Immature natural killer cell (primary cell): ENCODE measurements at regions not wholly inside any gene's neighbourhood (a gene's known extent, or its start where the extent isn't known, plus 50 kb on each side); places are given as distances from the start of the nearest gene placed in this dataset.

ENCODE experiments used
- DNase-seq, 3 donors: peaks; one replicate each; pipeline ENCODE4 v3.0.0; 2022; ENCODE audit warnings: mixed read lengths in 1 of 3
- H3K27ac Mint-ChIP-seq, 6 donors: one replicate each; pipeline ENCODE4 v1.8.0; 2020; ENCODE audit warnings: mixed read lengths in 6 of 6, mild to moderate bottlenecking in 5 of 6, inconsistent platforms in 4 of 6, moderate library complexity in 3 of 6
- H3K27me3 Mint-ChIP-seq, 3 donors: one replicate each; pipeline ENCODE4 v1.8.0; 2020 to 2021; ENCODE audit warnings: low read depth in 3 of 3, mild to moderate bottlenecking in 3 of 3, mixed read lengths in 3 of 3, moderate library complexity in 3 of 3, inconsistent platforms in 1 of 3
- H3K36me3 Mint-ChIP-seq, 3 donors: one replicate each; pipeline ENCODE4 v1.8.0; 2020; ENCODE audit warnings: mixed read lengths in 3 of 3, inconsistent platforms in 2 of 3, mild to moderate bottlenecking in 2 of 3
- H3K4me1 Mint-ChIP-seq, 2 donors: one replicate each; pipeline ENCODE4 v1.8.0; 2020; ENCODE audit warnings: inconsistent platforms in 2 of 2, mild to moderate bottlenecking in 2 of 2, mixed read lengths in 2 of 2, moderate library complexity in 1 of 2
- H3K4me3 Mint-ChIP-seq, 5 donors: one replicate each; pipeline ENCODE4 v1.8.0; 2020; ENCODE audit warnings: mild to moderate bottlenecking in 5 of 5, mixed read lengths in 5 of 5, inconsistent platforms in 3 of 5, moderate library complexity in 3 of 5
- H3K9me3 Mint-ChIP-seq, 6 donors: one replicate each; pipeline ENCODE4 v1.8.0; 2020; ENCODE audit warnings: mild to moderate bottlenecking in 6 of 6, mixed read lengths in 6 of 6, inconsistent platforms in 4 of 6, moderate library complexity in 3 of 6

DNA sequence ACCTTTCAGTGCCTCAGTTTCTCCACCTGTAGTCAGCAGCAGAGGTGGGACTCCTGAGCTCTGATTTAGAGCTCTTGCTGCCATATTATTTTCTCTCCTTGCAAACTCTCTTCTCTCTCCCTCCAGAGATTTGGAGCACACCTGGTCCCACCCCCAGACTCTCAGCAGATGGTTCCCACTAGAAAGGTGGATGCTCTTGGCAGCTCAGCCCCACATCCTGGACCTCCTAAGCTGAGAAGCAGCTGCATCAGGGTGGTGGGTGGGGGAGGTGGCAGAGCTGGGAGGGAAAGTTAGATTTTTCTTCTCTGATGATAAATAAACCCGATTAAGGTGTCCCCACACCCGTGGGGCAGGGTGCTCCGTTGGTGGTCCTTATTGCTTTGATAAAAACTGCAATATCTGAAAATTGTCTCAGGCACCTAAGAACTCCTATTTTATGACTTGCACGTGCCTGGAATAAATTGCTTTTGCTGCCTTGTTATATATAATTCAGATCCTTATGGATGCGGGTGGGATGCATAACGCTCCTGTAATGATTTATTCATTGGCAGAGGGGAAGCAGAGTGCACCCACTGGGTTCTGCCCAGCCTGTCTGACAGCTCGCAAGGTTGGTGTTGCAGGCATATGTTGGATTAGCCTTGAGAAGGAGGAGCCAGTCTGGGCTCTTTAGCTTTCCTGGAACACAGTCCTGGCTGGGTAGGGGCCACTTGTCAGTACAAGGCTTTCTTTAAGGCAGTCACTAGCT is 214.2 kb downstream of the SUDS3 start:
- peaks cover 0 to 2% (median 0%) of the 10 kb centered on the region in 6 donors for H3K9me3 Mint-ChIP-seq
- DNase-seq: no peak
- peaks cover 0 to 3% (median 0%) of the 10 kb centered on the region in 3 donors for H3K27me3 Mint-ChIP-seq
- H3K4me1 Mint-ChIP-seq: no peaks in the 10 kb centered on the region
- no peak overlapping the region for H3K4me3 Mint-ChIP-seq
- no peaks in the 10 kb centered on the region for H3K36me3 Mint-ChIP-seq
- H3K27ac Mint-ChIP-seq: no peak overlapping the region

DNA sequence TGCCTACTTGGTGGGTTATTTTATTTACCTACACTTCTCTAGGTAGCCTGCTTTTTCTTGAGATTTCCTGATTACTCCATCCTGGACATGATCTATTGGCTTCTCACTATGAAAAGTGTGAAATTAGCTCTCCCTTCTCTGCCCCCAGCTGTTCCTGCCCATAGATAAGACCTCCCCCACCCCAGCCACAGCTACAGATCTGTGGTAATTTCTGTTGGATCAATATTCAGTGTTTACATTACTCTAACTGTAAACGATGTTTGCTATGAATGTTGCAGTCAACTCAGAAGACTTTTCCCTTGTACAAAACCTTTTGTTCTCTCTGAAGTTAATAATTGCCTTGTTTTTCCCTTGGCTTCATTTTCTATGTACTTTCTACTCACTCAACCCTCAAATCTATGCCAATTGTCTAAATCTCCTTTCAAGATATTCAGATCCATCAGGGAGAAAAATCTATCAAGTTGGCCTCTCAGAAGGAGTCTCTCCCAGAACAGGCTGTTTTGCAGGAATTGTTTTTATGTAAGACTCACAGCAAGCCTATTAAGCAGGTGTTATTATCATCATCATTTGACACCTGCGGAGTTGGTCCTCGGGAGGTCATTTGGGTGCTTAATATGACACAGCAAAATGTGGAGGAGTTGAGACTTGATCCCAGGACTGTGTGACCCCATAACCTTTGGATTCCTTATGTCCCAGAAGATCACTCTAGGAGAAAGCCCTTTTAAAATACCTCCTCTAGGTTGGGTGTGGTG is 227.4 kb downstream of the SUDS3 start:
- DNase-seq: no peak
- Mint-ChIP-seq H3K27me3 (peaks cover 0 to 7% (median 1%) of the 10 kb centered on the region in 3 donors), H3K36me3 (no peaks in the 10 kb centered on the region), H3K4me1 (no peaks in the 10 kb centered on the region), H3K4me3 (no peak overlapping the region), H3K27ac (no peak overlapping the region), H3K9me3 (peaks cover 0 to 3% (median 0%) of the 10 kb centered on the region in 6 donors)

DNA sequence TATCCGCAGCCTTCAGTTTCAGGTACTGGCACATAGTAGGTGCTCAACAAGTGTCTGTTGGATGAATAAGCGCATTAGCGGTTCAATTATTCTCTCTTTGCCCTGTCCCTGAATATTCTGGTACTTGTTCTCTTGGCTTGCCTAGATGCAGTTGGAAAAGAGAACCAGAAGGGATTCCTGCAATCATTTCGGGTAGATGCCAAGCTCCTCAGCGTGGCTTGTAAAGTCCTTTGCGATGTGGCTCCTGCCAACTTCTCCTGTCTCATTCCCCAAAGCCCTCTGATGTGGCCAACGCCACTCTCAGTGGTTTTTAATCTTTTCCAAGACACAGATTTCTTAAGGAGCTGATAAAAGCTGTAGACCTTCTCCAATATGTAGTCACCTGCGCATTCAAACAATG is 230.3 kb downstream of the SUDS3 start:
- Mint-ChIP-seq H3K9me3 (peaks cover 0 to 4% (median 0%) of the 10 kb centered on the region in 6 donors), H3K27me3 (peaks cover 0 to 4% (median 3%) of the 10 kb centered on the region in 3 donors), H3K27ac (no peak overlapping the region), H3K36me3 (no peaks in the 10 kb centered on the region), H3K4me3 (no peak overlapping the region), H3K4me1 (no peaks in the 10 kb centered on the region)
- DNase-seq: no peak

DNA sequence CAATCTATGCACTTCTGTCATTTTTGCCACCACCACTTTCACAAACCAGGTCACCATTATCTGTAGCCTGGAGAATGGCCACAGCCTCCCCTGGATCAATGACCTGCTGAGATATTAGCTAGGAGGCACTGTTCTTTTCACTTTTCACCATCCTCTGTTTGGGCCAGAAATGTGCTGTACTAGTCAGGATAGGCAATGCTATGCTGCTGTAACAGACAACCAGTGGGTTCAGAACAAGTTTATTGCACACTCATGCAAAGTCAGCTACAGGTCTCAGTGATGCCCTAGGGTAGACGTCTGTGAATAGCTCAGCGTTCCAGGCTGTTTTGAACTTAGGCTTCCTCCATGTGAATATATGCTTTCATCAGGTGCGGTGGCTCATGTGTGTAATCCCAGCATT is 231.5 kb downstream of the SUDS3 start:
- peaks cover 0 to 4% (median 3%) of the 10 kb centered on the region in 3 donors for H3K27me3 Mint-ChIP-seq
- DNase-seq: no peak
- H3K4me3 Mint-ChIP-seq: no peak overlapping the region
- peaks cover 0 to 4% (median 0%) of the 10 kb centered on the region in 6 donors for H3K9me3 Mint-ChIP-seq
- H3K36me3 Mint-ChIP-seq: no peaks in the 10 kb centered on the region
- no peaks in the 10 kb centered on the region for H3K4me1 Mint-ChIP-seq
- H3K27ac Mint-ChIP-seq: no peak overlapping the region

DNA sequence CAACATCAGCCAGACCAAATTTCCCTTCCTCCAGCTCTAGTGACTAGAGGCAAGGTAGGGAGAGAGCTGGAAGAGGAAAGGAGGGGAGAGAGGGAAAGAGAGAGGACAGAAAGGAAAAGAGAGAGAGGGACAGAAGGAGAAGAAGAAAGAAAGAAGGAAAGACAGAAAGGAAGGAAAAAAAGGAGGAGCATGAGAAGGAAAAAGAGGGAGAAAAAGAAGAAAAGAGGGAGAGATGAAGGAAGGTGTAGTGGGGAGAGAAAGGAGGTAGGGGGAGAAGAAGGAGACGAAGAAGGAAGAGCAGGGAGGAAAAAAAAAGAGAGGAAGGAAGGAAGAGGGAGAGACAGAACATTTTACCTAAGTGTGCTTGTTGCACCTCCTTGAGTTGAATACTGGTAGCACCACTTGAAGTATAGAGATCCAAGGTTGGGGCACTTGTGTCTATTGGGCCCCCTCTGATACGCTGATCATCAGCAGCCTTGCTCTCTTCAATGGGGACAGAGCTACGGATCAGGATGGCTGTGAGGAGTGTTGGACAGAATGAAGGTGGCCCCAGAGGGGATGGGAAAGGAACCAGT is 232.5 kb downstream of the SUDS3 start:
- peaks cover 0 to 4% (median 3%) of the 10 kb centered on the region in 3 donors for H3K27me3 Mint-ChIP-seq
- no peak for DNase-seq
- peaks cover 0 to 10% (median 0%) of the 10 kb centered on the region in 6 donors for H3K9me3 Mint-ChIP-seq
- no peak overlapping the region for H3K27ac Mint-ChIP-seq
- H3K4me1 Mint-ChIP-seq: no peaks in the 10 kb centered on the region
- no peak overlapping the region for H3K4me3 Mint-ChIP-seq
- H3K36me3 Mint-ChIP-seq: no peaks in the 10 kb centered on the region

DNA sequence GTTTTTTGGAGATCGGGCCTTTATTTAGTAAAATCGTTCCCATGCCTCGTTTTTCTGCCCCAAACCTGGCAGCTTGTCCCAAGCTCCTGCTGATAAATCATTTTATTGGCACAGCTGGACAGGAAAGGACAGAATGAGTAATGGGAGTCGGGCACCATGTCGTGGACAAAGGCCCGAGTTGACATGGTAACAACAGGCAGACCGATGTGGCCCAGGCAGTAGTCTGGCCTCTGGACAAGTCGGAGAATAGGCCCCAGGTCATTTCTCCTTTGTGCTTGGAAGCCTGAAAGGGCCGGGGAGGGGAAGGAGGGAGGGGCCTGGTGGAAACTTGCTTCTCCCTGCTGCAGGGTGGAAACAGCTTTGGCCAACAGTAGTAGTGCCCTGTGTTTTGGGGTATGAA is 234.9 kb downstream of the SUDS3 start:
- Mint-ChIP-seq H3K27ac (no peak overlapping the region), H3K9me3 (peaks cover 0 to 13% (median 0%) of the 10 kb centered on the region in 6 donors), H3K27me3 (peaks cover 0 to 6% (median 3%) of the 10 kb centered on the region in 3 donors), H3K4me3 (no peak overlapping the region), H3K4me1 (no peaks in the 10 kb centered on the region), H3K36me3 (no peaks in the 10 kb centered on the region)
- no peak for DNase-seq

DNA sequence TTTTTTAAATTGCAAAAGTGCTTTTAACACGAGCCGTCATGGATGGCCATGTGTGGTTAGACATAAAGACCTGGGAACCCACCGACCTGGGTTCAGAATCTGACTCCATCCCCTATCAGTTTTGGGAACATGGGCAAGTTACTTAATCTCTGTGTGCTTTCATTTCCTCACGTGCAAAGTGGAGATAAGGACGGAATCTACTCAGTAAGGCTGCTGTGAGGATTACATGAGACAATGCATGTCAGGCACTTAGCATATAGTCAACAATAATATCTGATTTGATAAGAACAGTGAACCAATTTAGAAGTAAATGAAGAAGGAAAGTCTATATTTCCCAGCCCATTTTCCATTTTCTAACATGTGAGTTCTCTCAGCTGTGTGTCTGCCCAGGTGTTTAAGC is 235.4 kb downstream of the SUDS3 start:
- H3K36me3 Mint-ChIP-seq: no peaks in the 10 kb centered on the region
- H3K4me1 Mint-ChIP-seq: no peaks in the 10 kb centered on the region
- no peak for DNase-seq
- H3K9me3 Mint-ChIP-seq: peaks cover 0 to 13% (median 0%) of the 10 kb centered on the region in 6 donors
- H3K27ac Mint-ChIP-seq: no peak overlapping the region
- peaks cover 0 to 6% (median 3%) of the 10 kb centered on the region in 3 donors for H3K27me3 Mint-ChIP-seq
- no peak overlapping the region for H3K4me3 Mint-ChIP-seq

DNA sequence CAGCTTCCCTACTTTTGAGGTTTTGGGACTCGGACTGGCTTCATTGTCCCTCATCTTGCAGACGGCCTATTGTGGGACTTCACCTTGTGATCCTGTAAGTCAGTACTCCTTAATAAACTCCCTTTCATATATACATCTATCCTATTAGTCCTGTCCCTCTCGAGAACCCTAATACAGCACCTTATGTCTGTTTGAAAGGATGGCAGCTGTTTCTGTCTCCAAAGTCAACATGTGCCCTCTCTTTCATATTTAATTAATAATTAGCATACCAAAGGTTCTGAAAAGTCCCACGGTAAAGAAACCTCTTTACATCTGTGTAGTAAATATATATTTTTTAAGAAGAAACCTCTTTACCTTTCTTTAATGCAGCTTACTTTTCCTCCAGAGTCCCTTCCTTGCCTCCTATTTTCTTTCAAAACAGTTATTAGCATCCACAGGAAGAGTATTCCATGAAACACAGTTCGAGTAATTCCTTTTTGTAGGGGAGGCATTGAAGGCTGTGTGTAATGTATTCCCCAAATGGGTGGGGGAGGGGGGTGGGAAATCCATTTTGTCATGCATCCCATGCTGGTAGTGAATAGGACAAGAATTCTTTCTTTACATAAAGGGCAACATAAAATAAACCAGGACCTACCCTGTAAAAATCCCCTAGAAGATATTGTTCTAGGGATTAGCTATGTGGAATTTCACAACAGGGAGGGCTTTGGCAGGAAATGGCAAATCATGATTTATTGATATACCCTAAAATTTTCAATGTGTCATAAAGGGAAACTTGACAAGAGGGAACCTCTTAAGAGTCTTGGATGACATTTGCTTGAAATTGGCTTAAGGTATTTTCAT is 241.5 kb downstream of the SUDS3 start:
- Mint-ChIP-seq H3K27me3 (peaks cover 2 to 3% (median 2%) of the 10 kb centered on the region in 3 donors), H3K4me3 (no peak overlapping the region), H3K36me3 (no peaks in the 10 kb centered on the region), H3K27ac (no peak overlapping the region), H3K4me1 (no peaks in the 10 kb centered on the region), H3K9me3 (peaks cover 0 to 13% (median under 1%) of the 10 kb centered on the region in 6 donors)
- DNase-seq: no peak

DNA sequence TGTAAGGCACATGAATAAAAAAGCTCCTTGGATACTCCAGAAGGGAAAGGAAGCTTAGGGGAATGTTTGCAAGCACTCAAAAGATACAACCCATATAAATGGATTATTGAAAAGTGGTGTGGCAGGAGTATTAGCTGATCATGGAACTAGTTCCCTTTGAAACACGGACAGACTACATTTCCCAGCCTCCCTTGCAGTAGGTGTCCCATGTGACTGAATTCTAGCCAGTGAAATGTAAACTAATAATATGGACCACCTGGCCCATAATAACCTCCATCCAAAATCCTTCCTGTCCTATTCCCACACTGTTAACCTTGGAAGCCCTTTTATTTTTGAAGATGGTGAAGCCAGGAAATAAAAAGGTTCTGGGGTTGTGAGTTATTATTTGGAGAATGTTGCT is 242.3 kb downstream of the SUDS3 start:
- DNase-seq: no peak
- H3K27me3 Mint-ChIP-seq: peaks cover 2 to 3% (median 2%) of the 10 kb centered on the region in 3 donors
- H3K36me3 Mint-ChIP-seq: no peaks in the 10 kb centered on the region
- H3K9me3 Mint-ChIP-seq: peaks cover 0 to 5% (median under 1%) of the 10 kb centered on the region in 6 donors
- H3K4me3 Mint-ChIP-seq: no peak overlapping the region
- H3K4me1 Mint-ChIP-seq: no peaks in the 10 kb centered on the region
- H3K27ac Mint-ChIP-seq: no peak overlapping the region

DNA sequence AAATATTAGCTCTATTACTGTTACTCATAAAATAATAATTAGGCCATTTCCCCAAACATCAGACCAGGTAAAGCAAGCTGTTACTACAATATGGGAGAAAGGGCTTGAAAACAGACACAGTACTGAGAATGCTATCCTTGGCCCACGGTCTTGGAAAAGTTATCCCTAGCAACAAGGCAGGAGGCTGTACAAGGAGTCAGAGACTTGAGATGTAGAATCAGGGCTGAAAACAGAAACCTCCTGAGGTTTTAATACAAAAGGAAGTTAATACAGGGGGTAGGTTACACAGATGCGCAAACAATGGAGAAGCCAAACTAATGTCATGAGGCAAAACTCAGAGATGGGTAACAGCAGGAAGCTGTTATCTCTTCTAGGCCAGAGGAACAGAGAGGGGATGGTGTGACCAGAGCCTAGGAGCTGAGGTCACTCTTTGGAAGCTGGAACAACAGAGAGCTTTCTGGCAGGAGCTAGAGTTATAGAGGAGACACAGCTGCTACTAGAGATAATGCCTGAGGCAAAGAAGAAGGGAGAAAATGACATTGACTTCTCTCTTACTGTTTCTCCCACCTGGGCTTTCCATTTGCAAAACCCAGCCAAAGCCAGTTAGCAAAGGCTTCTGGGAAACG is 248.8 kb downstream of the SUDS3 start:
- Mint-ChIP-seq H3K27ac (no peak overlapping the region), H3K36me3 (no peaks in the 10 kb centered on the region), H3K4me1 (no peaks in the 10 kb centered on the region), H3K9me3 (no peaks in the 10 kb centered on the region), H3K4me3 (no peak overlapping the region), H3K27me3 (peaks cover 0 to 3% (median 2%) of the 10 kb centered on the region in 3 donors)
- no peak for DNase-seq

DNA sequence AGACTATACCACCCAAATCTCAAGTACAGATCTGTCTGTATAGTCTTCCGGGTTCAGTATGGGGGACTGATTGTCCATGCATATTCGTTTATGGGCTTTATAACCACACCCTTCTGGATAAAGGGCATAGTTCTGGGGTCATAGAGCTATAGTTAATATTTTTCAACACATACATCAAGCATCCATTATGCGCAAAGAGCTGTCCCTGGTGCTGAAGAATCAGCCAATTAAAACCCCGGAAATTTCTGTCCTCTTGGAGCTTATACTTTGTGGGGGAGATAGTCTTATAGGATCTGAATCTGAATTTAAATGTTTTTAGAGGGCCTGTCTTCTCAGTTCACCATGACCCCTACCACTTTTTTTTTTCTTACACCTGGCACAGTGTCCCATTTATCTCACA is 256.7 kb downstream of the SUDS3 start:
- Mint-ChIP-seq H3K4me1 (no peaks in the 10 kb centered on the region), H3K27me3 (no peaks in the 10 kb centered on the region), H3K27ac (no peak overlapping the region), H3K9me3 (peaks cover 0 to 4% (median 0%) of the 10 kb centered on the region in 6 donors), H3K36me3 (no peaks in the 10 kb centered on the region), H3K4me3 (no peak overlapping the region)
- DNase-seq: no peak

DNA sequence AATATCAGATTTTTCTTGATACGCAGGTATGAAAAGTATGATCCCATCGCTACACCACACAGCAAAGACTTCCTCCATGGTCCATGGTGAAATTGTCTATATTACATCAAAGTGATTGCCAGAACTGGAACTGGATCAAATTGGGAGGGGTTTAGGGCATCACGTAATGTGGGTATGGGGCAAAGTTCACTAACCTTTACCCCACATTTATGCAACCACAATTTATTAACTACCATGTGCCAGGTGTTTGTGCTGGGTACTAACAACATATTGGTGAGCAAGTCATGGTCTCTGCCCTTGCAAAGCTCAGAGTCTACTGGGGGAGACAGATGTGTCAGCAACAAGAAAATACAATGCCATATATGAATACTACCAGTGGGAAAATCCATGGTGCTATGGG is 258.9 kb downstream of the SUDS3 start:
- Mint-ChIP-seq H3K27me3 (no peaks in the 10 kb centered on the region), H3K4me1 (no peaks in the 10 kb centered on the region), H3K36me3 (no peaks in the 10 kb centered on the region), H3K9me3 (peaks cover 0 to 4% (median 0%) of the 10 kb centered on the region in 6 donors), H3K4me3 (no peak overlapping the region), H3K27ac (no peak overlapping the region)
- no peak for DNase-seq

DNA sequence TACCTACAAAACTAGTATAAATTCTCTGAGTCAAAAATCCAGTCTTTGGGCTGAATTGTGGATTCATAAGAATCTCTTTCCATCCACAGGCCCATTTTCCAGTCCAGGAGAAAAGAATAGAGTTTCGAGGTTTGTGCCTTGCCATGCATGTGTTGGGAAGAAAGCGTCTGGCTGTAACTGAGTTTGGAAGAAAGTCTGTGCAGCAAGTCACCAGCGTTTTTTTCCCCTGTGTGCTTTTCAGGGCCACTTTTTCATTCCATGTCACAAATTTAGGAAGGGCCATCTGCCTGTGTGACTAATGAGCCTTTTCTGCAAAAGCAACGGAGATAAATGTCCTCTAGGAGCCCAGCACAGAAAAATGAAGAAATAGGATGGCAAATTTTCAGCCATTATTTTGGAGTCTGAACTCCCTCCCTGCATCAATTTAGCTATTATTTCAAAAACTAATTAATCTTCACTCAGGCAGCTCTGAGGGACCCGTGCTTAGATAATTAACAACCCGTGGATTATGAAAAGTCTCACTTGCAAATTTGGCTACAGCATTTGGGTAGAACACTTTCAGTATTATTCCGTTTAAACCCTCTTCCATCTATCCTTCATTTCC is 261.5 kb downstream of the SUDS3 start:
- Mint-ChIP-seq H3K4me1 (no peaks in the 10 kb centered on the region), H3K36me3 (no peaks in the 10 kb centered on the region), H3K4me3 (no peak overlapping the region), H3K27me3 (no peaks in the 10 kb centered on the region), H3K27ac (no peak overlapping the region), H3K9me3 (peaks cover 0 to 4% (median 0%) of the 10 kb centered on the region in 6 donors)
- no peak for DNase-seq
